HEK293T (cell line): ENCODE measurements at regions not wholly inside any gene's neighbourhood (a gene's known extent, or its start where the extent isn't known, plus 50 kb on each side); places are given as distances from the start of the nearest gene placed in this dataset.

Source experiments
- CTCF ChIA-PET: fragments of 350-600 bp; formaldehyde crosslinking; extraction: SDS; loops from one replicate; lab custom pipeline; 2021; ENCODE audit warnings: antibody characterized with exemption, inconsistent platforms; lab: Yijun Ruan, JAX
- POLR2A ChIA-PET: fragments of 350-600 bp; formaldehyde crosslinking; extraction: SDS; loops from one replicate; lab custom pipeline; 2020; ENCODE audit warnings: antibody characterized with exemption, inconsistent platforms; lab: Yijun Ruan, JAX
- DNase-seq: peaks from one replicate; pipeline ENCODE4 v3.0.0; 2012; ENCODE audit warnings: mixed read lengths; ENCODE audit errors: extremely low spot score
- ARNT ChIP-seq: fragments of 450-650 bp; IDR thresholded peaks from 2 replicates; pipeline ENCODE4 v1.6.1; 2017; ENCODE audit warnings: mild to moderate bottlenecking
- BHLHE40 ChIP-seq: fragments of 450-650 bp; IDR thresholded peaks from 2 replicates; pipeline ENCODE4 v1.6.1; 2016; ENCODE audit warnings: mild to moderate bottlenecking, moderate library complexity, borderline replicate concordance
- CTBP1 ChIP-seq: fragments of 450-650 bp; IDR thresholded peaks from 2 replicates; pipeline ENCODE4 v1.6.1; 2016; ENCODE audit warnings: borderline replicate concordance
- ELF4 ChIP-seq: fragments of 450-650 bp; IDR thresholded peaks from 2 replicates; pipeline ENCODE4 v1.6.1; 2017; ENCODE audit warnings: antibody characterized with exemption
- FOXA1 ChIP-seq: fragments of 450-650 bp; IDR thresholded peaks from 2 replicates; pipeline ENCODE4 v1.6.1; 2016; ENCODE audit warnings: mild to moderate bottlenecking
- FOXK2 ChIP-seq: fragments of 450-650 bp; IDR thresholded peaks from 2 replicates; pipeline ENCODE4 v1.6.1; 2016; ENCODE audit warnings: mild to moderate bottlenecking
- FOXM1 ChIP-seq: fragments of 450-650 bp; IDR thresholded peaks from 2 replicates; pipeline ENCODE4 v1.6.1; 2017; ENCODE audit warnings: mild to moderate bottlenecking, borderline replicate concordance
- HDGF ChIP-seq: fragments of 450-650 bp; IDR thresholded peaks from 2 replicates; pipeline ENCODE4 v1.6.1; 2017; ENCODE audit warnings: antibody characterized with exemption, borderline replicate concordance
- L3MBTL2 ChIP-seq: fragments of 450-650 bp; conservative IDR thresholded peaks from 2 replicates; pipeline ENCODE4 v1.6.1; 2016; ENCODE audit warnings: mild to moderate bottlenecking
- LEF1 ChIP-seq: fragments of 450-650 bp; IDR thresholded peaks from 2 replicates; pipeline ENCODE4 v1.6.1; 2017; ENCODE audit warnings: mild to moderate bottlenecking, borderline replicate concordance
- NFRKB ChIP-seq: fragments of 450-650 bp; IDR thresholded peaks from 2 replicates; pipeline ENCODE4 v1.6.1; 2016; ENCODE audit warnings: mild to moderate bottlenecking, moderate library complexity
- PKNOX1 ChIP-seq: fragments of 450-650 bp; IDR thresholded peaks from 2 replicates; pipeline ENCODE4 v1.6.1; 2016
- SP1 ChIP-seq: fragments of 450-650 bp; IDR thresholded peaks from 2 replicates; pipeline ENCODE4 v1.6.1; 2017
- SUZ12 ChIP-seq: fragments of 450-650 bp; IDR thresholded peaks from 2 replicates; pipeline ENCODE4 v1.6.1; 2016; ENCODE audit warnings: mild to moderate bottlenecking
- TARDBP ChIP-seq: fragments of 450-650 bp; IDR thresholded peaks from 2 replicates; pipeline ENCODE4 v1.6.1; 2016
- ZNF384 ChIP-seq: fragments of 450-650 bp; IDR thresholded peaks from 2 replicates; pipeline ENCODE4 v1.6.1; 2016

GRCh38 chr21:39062196-39062595, 121.1 kb downstream of the PSMG1 start:
- POLR2A ChIA-PET: no interaction called here
- CTCF ChIA-PET: no interaction called here

GRCh38 chr21:39061766-39062165, 121.5 kb downstream of the PSMG1 start:
- CTCF ChIA-PET: no interaction called here
- POLR2A ChIA-PET: no interaction called here
- TF ChIP-seq LEF1 (no peak), FOXA1 (no peak), SP1 (no peak), FOXK2 (no peak), NFRKB (no peak), PKNOX1 (no peak), HDGF (no peak)
- no peak for DNase-seq

More at GRCh38 chr21:39062196-39062595, 121.1 kb downstream of the PSMG1 start:
- no peak for DNase-seq
- TF ChIP-seq L3MBTL2 (no peak), FOXM1 (no peak), NFRKB (no peak), SUZ12 (no peak), ZNF384 (no peak), BHLHE40 (no peak), TARDBP (no peak), PKNOX1 (no peak)

GRCh38 chr21:39060485-39061083, 122.7 kb downstream of the PSMG1 start:
- TF ChIP-seq NFRKB: no peak
- TF ChIP-seq HDGF: no peak
- TF ChIP-seq FOXA1: no peak
- no peak for TF ChIP-seq PKNOX1
- TF ChIP-seq SP1: no peak
- TF ChIP-seq TARDBP: no peak
- TF ChIP-seq ELF4: no peak
- no peak for TF ChIP-seq L3MBTL2
- no peak for TF ChIP-seq ARNT
- no peak for TF ChIP-seq CTBP1
- no peak for TF ChIP-seq FOXM1
- TF ChIP-seq FOXK2: no peak
- no peak for TF ChIP-seq BHLHE40
- no peak for TF ChIP-seq SUZ12
- no peak for TF ChIP-seq LEF1
- TF ChIP-seq ZNF384: no peak
- DNase-seq: no peak
- CTCF ChIA-PET: no interaction called here
- POLR2A ChIA-PET: no interaction called here

GRCh38 chr21:39057121-39057520, 126.1 kb downstream of the PSMG1 start:
- ChIA-PET POLR2A (no interaction called here), CTCF (no interaction called here)
- no peak for DNase-seq
- TF ChIP-seq NFRKB: no peak

- no peak for DNase-seq
- TF ChIP-seq ARNT: no peak
- TF ChIP-seq FOXK2: no peak
- no peak for TF ChIP-seq TARDBP
- TF ChIP-seq SP1: no peak
- ChIA-PET POLR2A (no interaction called here), CTCF (no interaction called here)
Measured at GRCh38 chr21:39056636-39057035, 126.6 kb downstream of the PSMG1 start.

- no peak for DNase-seq
- no peak for TF ChIP-seq CTBP1
- CTCF ChIA-PET: no interaction called here
- POLR2A ChIA-PET: no interaction called here
Measured at GRCh38 chr21:39055167-39055767, 128.0 kb downstream of the PSMG1 start.

- DNase-seq: no peak
- POLR2A ChIA-PET: no interaction called here
- no peak for TF ChIP-seq TARDBP
- TF ChIP-seq L3MBTL2: no peak
- TF ChIP-seq PKNOX1: no peak
- TF ChIP-seq SP1: no peak
- no peak for TF ChIP-seq FOXM1
- CTCF ChIA-PET: no interaction called here
Measured at GRCh38 chr21:39054066-39054465, 129.2 kb downstream of the PSMG1 start.
